ENCODE measurements at regions not wholly inside any gene's neighbourhood (a gene's known extent, or its start where the extent isn't known, plus 50 kb on each side); places are given as distances from the start of the nearest gene placed in this dataset.
"Not testable (repeated sequence)": the region's sequence is repeated elsewhere in the genome, so short reads cannot be mapped to it uniquely, and the experiment has no call there.

- FAIRE-seq (no peak), DNase-seq (ENCODE audit: insufficient read length) (no peak)
- TF ChIP-seq POLR2AphosphoS5 (IDR thresholded peaks at IDR 0.05; ENCODE audit: low read depth, low read length): no peak
- no peak for TF ChIP-seq TAF1 (IDR thresholded peaks at IDR 0.05; ENCODE audit: borderline replicate concordance, low read depth, low read length)
- no peak for TF ChIP-seq POLR2A (IDR thresholded peaks at IDR 0.05; ENCODE audit: low read depth, low read length)
These were observed 371.0 kb downstream of the TENT5A start for GRCh38 chr6:81381382-81381916.

- DNase-seq (ENCODE audit: insufficient read length) (no peak), FAIRE-seq (no peak)
- TF ChIP-seq POLR2A (IDR thresholded peaks at IDR 0.05; ENCODE audit: low read depth, low read length): no peak
- TF ChIP-seq POLR2AphosphoS5 (IDR thresholded peaks at IDR 0.05; ENCODE audit: low read depth, low read length): no peak
- TF ChIP-seq TAF1 (IDR thresholded peaks at IDR 0.05; ENCODE audit: borderline replicate concordance, low read depth, low read length): no peak
These were observed 371.7 kb downstream of the TENT5A start for GRCh38 chr6:81380718-81381338.

GRCh38 chr6:81376745-81377144 is 375.7 kb downstream of the TENT5A start:
- no peak for FAIRE-seq
- DNase-seq (ENCODE audit: insufficient read length): no peak
- TF ChIP-seq POLR2AphosphoS5 (IDR thresholded peaks at IDR 0.05; ENCODE audit: low read depth, low read length): no peak

- TF ChIP-seq POLR2AphosphoS5 (IDR thresholded peaks at IDR 0.05; ENCODE audit: low read depth, low read length) (no peak), POLR2A (IDR thresholded peaks at IDR 0.05; ENCODE audit: low read depth, low read length) (no peak), TAF1 (IDR thresholded peaks at IDR 0.05; ENCODE audit: borderline replicate concordance, low read depth, low read length) (no peak)
- FAIRE-seq (no peak), DNase-seq (ENCODE audit: insufficient read length) (no peak)
These were observed 379.1 kb downstream of the TENT5A start for GRCh38 chr6:81373414-81373813.

- no peak for DNase-seq (ENCODE audit: insufficient read length)
- no peak for FAIRE-seq
- TF ChIP-seq POLR2A (IDR thresholded peaks at IDR 0.05; ENCODE audit: low read depth, low read length) (no peak), POLR2AphosphoS5 (IDR thresholded peaks at IDR 0.05; ENCODE audit: low read depth, low read length) (no peak), TAF1 (IDR thresholded peaks at IDR 0.05; ENCODE audit: borderline replicate concordance, low read depth, low read length) (no peak)
These were observed 380.6 kb downstream of the TENT5A start for GRCh38 chr6:81371930-81372329.

- FAIRE-seq: no peak
- TF ChIP-seq POLR2AphosphoS5 (IDR thresholded peaks at IDR 0.05; ENCODE audit: low read depth, low read length): no peak
- TF ChIP-seq POLR2A (IDR thresholded peaks at IDR 0.05; ENCODE audit: low read depth, low read length): no peak
- TF ChIP-seq TAF1 (IDR thresholded peaks at IDR 0.05; ENCODE audit: borderline replicate concordance, low read depth, low read length): no peak
- DNase-seq (ENCODE audit: insufficient read length): no peak
These were observed 385.5 kb downstream of the TENT5A start for GRCh38 chr6:81366972-81367371.

GRCh38 chr6:81362246-81362645 is 390.2 kb downstream of the TENT5A start:
- no peak for DNase-seq (ENCODE audit: insufficient read length)
- FAIRE-seq: no peak
- TF ChIP-seq POLR2AphosphoS5 (IDR thresholded peaks at IDR 0.05; ENCODE audit: low read depth, low read length): no peak
- no peak for TF ChIP-seq TAF1 (IDR thresholded peaks at IDR 0.05; ENCODE audit: borderline replicate concordance, low read depth, low read length)
- no peak for TF ChIP-seq POLR2A (IDR thresholded peaks at IDR 0.05; ENCODE audit: low read depth, low read length)

DNA sequence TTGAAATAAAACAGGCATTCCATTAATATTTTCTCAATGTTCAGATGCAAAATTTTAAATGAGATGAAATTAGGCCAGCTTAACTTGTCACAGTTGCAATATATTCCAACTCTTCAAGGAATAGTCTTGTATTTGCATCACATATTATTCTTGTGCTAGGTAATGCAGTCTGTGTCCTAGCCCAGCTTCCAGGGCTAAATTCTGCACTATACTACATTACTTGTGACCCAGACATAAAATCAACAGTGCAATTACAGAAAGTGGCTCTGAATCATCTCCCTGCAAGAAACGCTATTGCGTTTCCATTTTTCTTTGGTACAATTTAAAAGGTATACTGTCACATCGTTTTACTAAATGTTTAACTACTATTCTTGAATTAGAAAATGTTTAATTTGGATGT is 399.2 kb downstream of the TENT5A start:
- no peak for TF ChIP-seq POLR2AphosphoS5 (IDR thresholded peaks at IDR 0.05; ENCODE audit: low read depth, low read length)
- TF ChIP-seq POLR2A (IDR thresholded peaks at IDR 0.05; ENCODE audit: low read depth, low read length): no peak
- TF ChIP-seq TAF1 (IDR thresholded peaks at IDR 0.05; ENCODE audit: borderline replicate concordance, low read depth, low read length): no peak
- DNase-seq (ENCODE audit: insufficient read length) (no peak), FAIRE-seq (no peak)

- DNase-seq (ENCODE audit: insufficient read length); FAIRE-seq: not testable (repeated sequence)
These were observed 408.5 kb downstream of the TENT5A start for GRCh38 chr6:81344026-81344425.

GRCh38 chr6:81340946-81341345 is 411.5 kb downstream of the TENT5A start:
- FAIRE-seq (no peak), DNase-seq (ENCODE audit: insufficient read length) (no peak)
- TF ChIP-seq TAF1 (IDR thresholded peaks at IDR 0.05; ENCODE audit: borderline replicate concordance, low read depth, low read length): no peak
- no peak for TF ChIP-seq POLR2A (IDR thresholded peaks at IDR 0.05; ENCODE audit: low read depth, low read length)
- no peak for TF ChIP-seq POLR2AphosphoS5 (IDR thresholded peaks at IDR 0.05; ENCODE audit: low read depth, low read length)

DNA sequence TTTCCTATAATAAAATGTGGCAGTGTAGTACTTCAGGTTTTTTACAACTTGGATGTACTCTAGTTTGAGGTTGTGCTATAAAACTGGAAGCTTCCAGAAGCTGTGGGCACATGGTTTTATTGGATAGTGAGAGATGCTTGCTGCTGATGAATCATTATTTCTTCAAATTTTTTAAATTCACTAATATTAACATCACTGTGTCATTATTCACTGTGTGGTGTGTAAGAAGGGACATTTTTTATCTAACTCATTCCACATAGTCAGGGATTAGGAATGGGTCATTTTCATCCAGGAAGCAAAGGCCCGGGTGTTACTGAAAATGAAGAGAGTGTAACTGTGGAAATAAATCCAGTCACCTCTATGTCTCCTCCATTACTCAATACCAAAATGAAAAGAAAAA is 421.0 kb downstream of the TENT5A start:
- DNase-seq (ENCODE audit: insufficient read length) (no peak), FAIRE-seq (no peak)
- TF ChIP-seq TAF1 (IDR thresholded peaks at IDR 0.05; ENCODE audit: borderline replicate concordance, low read depth, low read length) (no peak), POLR2A (IDR thresholded peaks at IDR 0.05; ENCODE audit: low read depth, low read length) (no peak), POLR2AphosphoS5 (IDR thresholded peaks at IDR 0.05; ENCODE audit: low read depth, low read length) (no peak)

DNA sequence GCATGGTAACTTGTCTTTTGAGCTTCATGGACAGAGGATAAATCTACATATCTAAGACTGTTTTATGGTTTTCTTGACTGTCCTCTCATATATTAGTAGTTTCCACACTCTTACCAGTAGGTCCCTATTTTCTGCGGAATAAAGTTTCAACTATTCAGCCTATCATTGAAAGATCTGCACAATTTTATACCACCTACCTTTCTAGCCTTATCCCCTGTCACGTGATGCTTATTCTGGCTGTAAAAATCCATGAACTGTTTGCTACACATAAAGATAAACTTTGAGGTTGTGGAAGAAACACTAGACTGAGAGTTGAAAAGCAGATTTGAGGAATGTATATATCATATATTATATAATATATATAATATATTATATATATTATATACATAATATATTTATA is 423.8 kb downstream of the TENT5A start:
- FAIRE-seq (no peak), DNase-seq (ENCODE audit: insufficient read length) (no peak)
- TF ChIP-seq POLR2A (IDR thresholded peaks at IDR 0.05; ENCODE audit: low read depth, low read length): no peak
- TF ChIP-seq TAF1 (IDR thresholded peaks at IDR 0.05; ENCODE audit: borderline replicate concordance, low read depth, low read length): no peak
- no peak for TF ChIP-seq POLR2AphosphoS5 (IDR thresholded peaks at IDR 0.05; ENCODE audit: low read depth, low read length)
